ENCODE measurements at regions not wholly inside any gene's neighbourhood (a gene's known extent, or its start where the extent isn't known, plus 50 kb on each side); places are given as distances from the start of the nearest gene placed in this dataset.
"Not testable (repeated sequence)": the region's sequence is repeated elsewhere in the genome, so short reads cannot be mapped to it uniquely, and the experiment has no call there.

DNA sequence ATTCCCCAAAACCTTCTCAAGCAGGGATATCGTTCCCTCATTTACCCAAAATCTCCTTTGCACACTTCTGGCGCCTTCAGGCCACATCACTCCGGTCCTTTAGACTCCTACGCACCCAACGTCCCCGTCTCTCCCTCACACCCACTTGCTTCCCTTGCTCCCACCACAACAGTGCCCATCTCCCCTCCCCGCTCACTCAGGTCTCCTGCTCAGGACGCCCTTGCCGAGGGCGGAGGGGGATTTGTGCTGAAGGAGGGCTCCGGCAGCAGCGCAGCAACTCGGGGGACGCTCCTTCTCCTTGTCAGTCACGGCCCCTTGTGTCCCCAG lies 71.6 kb downstream of the PCMTD2 start:
- DNase-seq: not testable (repeated sequence)

- DNase-seq: peak; percentile 40
Observed at GRCh38 chr20:64327550-64328317, 72.2 kb downstream of the PCMTD2 start.

DNA sequence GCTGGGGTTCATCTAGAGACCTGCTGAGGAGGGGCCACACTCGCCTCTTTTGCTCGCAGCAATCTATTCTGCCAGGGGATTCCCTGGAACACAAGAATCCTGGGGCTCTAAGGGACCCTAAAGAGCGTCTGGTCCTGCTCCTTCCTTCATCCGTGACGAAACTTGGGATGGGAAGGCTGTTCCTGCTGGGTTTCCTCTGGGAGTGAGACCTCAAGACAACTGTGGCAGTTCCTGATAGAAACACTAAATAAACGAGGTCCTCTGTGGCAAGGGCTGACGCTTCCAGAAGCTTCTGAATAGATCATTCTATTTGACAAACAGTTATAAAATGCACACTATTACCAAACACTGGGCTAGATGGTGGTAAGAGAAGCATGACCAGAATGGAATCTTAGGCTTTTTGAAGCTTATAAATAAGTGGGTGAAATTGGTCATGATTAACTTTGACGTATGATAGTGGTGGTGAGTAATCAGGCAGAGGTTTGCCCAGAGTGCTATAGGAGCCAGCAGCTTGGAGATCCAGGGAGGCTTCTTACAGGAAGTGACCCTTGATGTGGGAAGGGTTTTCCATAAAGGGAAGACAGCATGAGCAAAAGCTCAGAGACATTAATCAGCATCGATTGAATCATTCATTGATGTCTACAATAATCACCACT lies 73.2 kb downstream of the PCMTD2 start:
- DNase-seq: not testable (repeated sequence)

DNA sequence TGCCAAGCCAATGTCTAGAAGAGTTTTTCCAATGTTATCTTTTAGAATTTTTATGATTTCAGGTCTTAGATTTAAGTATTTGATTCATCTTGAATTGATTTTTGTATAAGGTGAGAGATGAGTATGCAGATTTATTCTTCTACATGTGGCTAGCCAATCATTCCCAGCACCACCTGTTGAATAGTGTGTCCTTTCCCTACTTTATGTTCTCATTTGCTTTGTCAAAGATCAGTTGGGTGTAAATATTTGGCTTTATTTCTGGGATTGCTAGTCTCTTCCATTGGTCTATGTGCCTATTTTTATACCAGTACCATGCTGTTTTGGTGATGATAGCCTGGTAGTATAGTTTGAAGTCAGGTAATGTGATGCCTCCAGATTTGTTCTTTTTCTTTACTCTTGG lies 77.1 kb downstream of the PCMTD2 start:
- DNase-seq: not testable (repeated sequence)

Measured in dermis blood vessel endothelial cell (primary cell).